H9 (cell line): ENCODE measurements at regions not wholly inside any gene's neighbourhood (a gene's known extent, or its start where the extent isn't known, plus 50 kb on each side); places are given as distances from the start of the nearest gene placed in this dataset.

ENCODE experiments used
- DNase-seq: peaks from one replicate; pipeline ENCODE4 v3.0.0-alpha.2; 2017
- H2AFZ ChIP-seq: one replicate; pipeline ENCODE4 v1.6.1; 2013; ENCODE audit warnings: mild to moderate bottlenecking, low read length, control low read depth, moderate library complexity
- H2AK5ac ChIP-seq: 2 replicates; pipeline ENCODE4 v1.6.1; 2013; ENCODE audit warnings: low read length, control low read depth, mixed read lengths; ENCODE audit not compliant: insufficient read length
- H2BK120ac ChIP-seq: one replicate; pipeline ENCODE4 v1.6.1; 2013; ENCODE audit warnings: low read depth, mild to moderate bottlenecking, low read length, control low read depth, inconsistent platforms; ENCODE audit not compliant: poor library complexity, severe bottlenecking
- H2BK12ac ChIP-seq: 2 replicates; pipeline ENCODE4 v1.6.1; 2013; ENCODE audit warnings: low read length, control low read depth, mixed read lengths, low read depth; ENCODE audit not compliant: insufficient read length
- H2BK15ac ChIP-seq: 2 replicates; pipeline ENCODE4 v1.6.1; 2013; ENCODE audit warnings: low read depth, low read length, control low read depth
- H2BK20ac ChIP-seq: one replicate; pipeline ENCODE4 v1.6.1; 2013; ENCODE audit warnings: low read depth, mild to moderate bottlenecking, low read length, control low read depth, inconsistent platforms; ENCODE audit not compliant: poor library complexity, severe bottlenecking
- H2BK5ac ChIP-seq: 2 replicates; pipeline ENCODE4 v1.6.1; 2013; ENCODE audit warnings: low read length, control low read depth, mixed read lengths; ENCODE audit not compliant: insufficient read length
- H3K14ac ChIP-seq: 2 replicates; pipeline ENCODE4 v1.6.1; 2013; ENCODE audit warnings: low read length, control low read depth; ENCODE audit not compliant: insufficient read depth
- H3K18ac ChIP-seq: 2 replicates; pipeline ENCODE4 v1.6.1; 2013; ENCODE audit warnings: low read depth, mild to moderate bottlenecking, mixed read lengths, low read length, control low read depth; ENCODE audit not compliant: insufficient read length
- H3K23ac ChIP-seq: 2 replicates; pipeline ENCODE4 v1.6.1; 2013; ENCODE audit warnings: low read length, control low read depth, mixed read lengths, low read depth; ENCODE audit not compliant: insufficient read length
- H3K23me2 ChIP-seq: 2 replicates; pipeline ENCODE4 v1.6.1; 2013; ENCODE audit warnings: low read depth, mild to moderate bottlenecking, mixed read lengths, low read length, control low read depth; ENCODE audit not compliant: insufficient read length, poor library complexity, severe bottlenecking
- H3K27ac ChIP-seq: 2 replicates; pipeline ENCODE4 v1.5.1; 2013; ENCODE audit warnings: low read length, control low read depth, mixed read lengths, low read depth; ENCODE audit not compliant: insufficient read length
- H3K27me3 ChIP-seq: 2 replicates; pipeline ENCODE4 v1.6.1; 2013; ENCODE audit warnings: low read length, control low read depth, inconsistent platforms; ENCODE audit not compliant: insufficient read depth
- H3K4ac ChIP-seq: 2 replicates; pipeline ENCODE4 v1.6.1; 2013; ENCODE audit warnings: low read depth, mild to moderate bottlenecking, control low read depth, inconsistent platforms, low read length, moderate library complexity
- H3K4me1 ChIP-seq: 2 replicates; pipeline ENCODE4 v1.6.1; 2013; ENCODE audit warnings: low read length, control low read depth, inconsistent platforms; ENCODE audit not compliant: insufficient read depth
- H3K4me2 ChIP-seq: 2 replicates; pipeline ENCODE4 v1.6.1; 2013; ENCODE audit warnings: low read length, control low read depth, mixed read lengths; ENCODE audit not compliant: insufficient read length, insufficient read depth
- H3K56ac ChIP-seq: 2 replicates; pipeline ENCODE4 v1.6.1; 2013; ENCODE audit warnings: low read depth, mild to moderate bottlenecking, mixed read lengths, low read length, control low read depth; ENCODE audit not compliant: insufficient read length
- H3K79me1 ChIP-seq: 2 replicates; pipeline ENCODE4 v1.6.1; 2013; ENCODE audit warnings: low read depth, mild to moderate bottlenecking, moderate library complexity, low read length, control low read depth, inconsistent platforms; ENCODE audit not compliant: insufficient read depth, poor library complexity, severe bottlenecking
- H3K79me2 ChIP-seq: 2 replicates; pipeline ENCODE4 v1.6.1; 2013; ENCODE audit warnings: low read length, control low read depth, inconsistent platforms; ENCODE audit not compliant: insufficient read depth
- H3K9ac ChIP-seq: 2 replicates; pipeline ENCODE4 v1.6.1; 2013; ENCODE audit warnings: low read length, control low read depth, mixed read lengths; ENCODE audit not compliant: insufficient read length; ENCODE audit errors: extremely low read depth
- H3K9me3 ChIP-seq: one replicate; pipeline ENCODE4 v1.6.1; 2013; ENCODE audit warnings: low read depth, low read length, inconsistent platforms; ENCODE audit not compliant: control insufficient read depth
- H3T11ph ChIP-seq: one replicate; pipeline ENCODE4 v1.6.1; 2013; ENCODE audit warnings: mild to moderate bottlenecking, low read length, control low read depth, inconsistent platforms
- H4K20me1 ChIP-seq: one replicate; pipeline ENCODE4 v1.6.1; 2013; ENCODE audit not compliant: control insufficient read depth, insufficient read length, insufficient read depth
- H4K5ac ChIP-seq: 2 replicates; pipeline ENCODE4 v1.6.1; 2013; ENCODE audit warnings: low read depth, mild to moderate bottlenecking, mixed read lengths, low read length, control low read depth; ENCODE audit not compliant: insufficient read length
- H4K8ac ChIP-seq: replicated peaks from 2 replicates; pipeline ENCODE4 v1.6.1; 2013; ENCODE audit warnings: low read length, control low read depth, mixed read lengths, low read depth; ENCODE audit not compliant: insufficient read length
- H4K91ac ChIP-seq: 2 replicates; pipeline ENCODE4 v1.6.1; 2013; ENCODE audit warnings: low read depth, mild to moderate bottlenecking, moderate library complexity, mixed read lengths, low read length, control low read depth; ENCODE audit not compliant: insufficient read length
- H3K27ac Mint-ChIP-seq, 3 experiments: 2 replicates in 2 of 3; 3 replicates in 1 of 3; pipeline ENCODE4 v1.8.0; 2020 to 2021; ENCODE audit warnings: mixed read lengths in 3 of 3, mild to moderate bottlenecking in 1 of 3, moderate library complexity in 1 of 3
- H3K27me3 Mint-ChIP-seq: 2 replicates; pipeline ENCODE4 v1.8.0; 2021; ENCODE audit warnings: low read depth, mild to moderate bottlenecking, moderate library complexity, mixed read lengths
- H3K36me3 Mint-ChIP-seq, 3 experiments: 2 replicates in 2 of 3; 3 replicates in 1 of 3; pipeline ENCODE4 v1.8.0; 2020 to 2021; ENCODE audit warnings: low read depth in 3 of 3, mixed read lengths in 3 of 3; ENCODE audit not compliant: insufficient read depth in 1 of 3
- H3K4me1 Mint-ChIP-seq, 2 experiments: 2 replicates each; pipeline ENCODE4 v1.8.0; 2020; ENCODE audit warnings: mixed read lengths in 2 of 2
- H3K4me3 Mint-ChIP-seq, 2 experiments: 2 replicates in 1 of 2; 3 replicates in 1 of 2; pipeline ENCODE4 v1.8.0; 2020 to 2021; ENCODE audit warnings: mild to moderate bottlenecking in 2 of 2, mixed read lengths in 2 of 2, moderate library complexity in 1 of 2
- H3K9me3 Mint-ChIP-seq, 2 experiments: 2 replicates in 1 of 2; 3 replicates in 1 of 2; pipeline ENCODE4 v1.8.0; 2020; ENCODE audit warnings: mild to moderate bottlenecking in 2 of 2, mixed read lengths in 2 of 2, moderate library complexity in 1 of 2
- WGBS: extraction: QIAGEN DNeasy Blood & Tissue Kit; methylation state at CpG from one replicate; pipeline ENCODE4 v1.1.7; 2013; ENCODE audit warnings: missing lambda C conversion rate, low lambda C conversion rate, mixed read lengths; ENCODE audit not compliant: insufficient read length; ENCODE audit errors: extremely low coverage; 5-methylcytosine and 5-hydroxymethylcytosine counted together
- TF ChIP-seq, protein P1 (sequence below): fragments of 200-600 bp; sonication (generic); conservative IDR thresholded peaks from 3 replicates; pipeline ENCODE4 v1.8.0; 2021; ENCODE audit warnings: antibody characterized with exemption, mild to moderate bottlenecking

DNA sequence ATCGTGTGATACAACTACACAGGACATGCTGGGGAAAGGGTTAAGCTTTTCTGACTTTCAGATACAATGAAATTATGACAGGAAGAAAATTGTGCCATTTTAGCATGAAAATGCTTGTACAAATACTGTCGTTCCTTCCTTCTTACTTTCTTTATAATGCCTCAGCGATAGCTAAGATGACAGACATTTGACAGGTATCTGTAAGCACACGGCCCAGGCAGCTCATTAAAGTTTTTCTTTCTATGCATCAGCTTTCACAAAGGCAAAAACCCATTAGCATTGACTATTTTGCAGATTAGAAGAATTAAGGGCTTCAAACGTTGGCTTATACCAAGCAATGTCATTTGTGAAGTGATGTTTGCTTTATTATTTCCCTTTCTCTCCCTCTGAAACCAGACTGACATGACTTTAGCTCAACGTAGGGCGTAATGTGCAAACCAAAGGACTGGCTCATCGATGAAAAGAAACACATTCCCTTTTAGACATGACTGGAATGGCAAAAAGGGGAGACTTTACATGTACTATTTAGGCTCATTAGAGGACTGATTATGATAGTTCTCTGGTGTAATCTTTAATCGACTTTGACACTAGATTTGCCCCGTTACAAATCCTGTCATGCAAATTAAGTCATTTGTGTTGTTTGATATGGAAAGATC lies 258.4 kb upstream of the SP8 start:
- Mint-ChIP-seq H3K9me3 (no peaks in the 10 kb centered on the region; a peak in 1 of 5 replicates), H3K27ac (no peak overlapping the region), H3K27me3 (no peaks in the 10 kb centered on the region), H3K4me3 (no peak overlapping the region), H3K4me1 (peaks cover 48 to 52% of the 10 kb centered on the region in 2 experiments), H3K36me3 (no peaks in the 10 kb centered on the region)
- H3K14ac ChIP-seq, result no peak overlapping the region
- peaks cover 5% of the 10 kb centered on the region; the same call in 1 of the 2 replicates for H3K4me1 ChIP-seq
- no peak overlapping the region for H3K9ac ChIP-seq
- H3K23me2 ChIP-seq, result no peaks in the 10 kb centered on the region
- no peak overlapping the region for H2AFZ ChIP-seq
- H4K5ac ChIP-seq, result no peak overlapping the region
- H3K79me1 ChIP-seq, result no peaks in the 10 kb centered on the region
- H3K56ac ChIP-seq, result no peak overlapping the region
- H2AK5ac ChIP-seq, result no peak overlapping the region
- no peak overlapping the region for H3K23ac ChIP-seq
- TF ChIP-seq, protein P1, sequence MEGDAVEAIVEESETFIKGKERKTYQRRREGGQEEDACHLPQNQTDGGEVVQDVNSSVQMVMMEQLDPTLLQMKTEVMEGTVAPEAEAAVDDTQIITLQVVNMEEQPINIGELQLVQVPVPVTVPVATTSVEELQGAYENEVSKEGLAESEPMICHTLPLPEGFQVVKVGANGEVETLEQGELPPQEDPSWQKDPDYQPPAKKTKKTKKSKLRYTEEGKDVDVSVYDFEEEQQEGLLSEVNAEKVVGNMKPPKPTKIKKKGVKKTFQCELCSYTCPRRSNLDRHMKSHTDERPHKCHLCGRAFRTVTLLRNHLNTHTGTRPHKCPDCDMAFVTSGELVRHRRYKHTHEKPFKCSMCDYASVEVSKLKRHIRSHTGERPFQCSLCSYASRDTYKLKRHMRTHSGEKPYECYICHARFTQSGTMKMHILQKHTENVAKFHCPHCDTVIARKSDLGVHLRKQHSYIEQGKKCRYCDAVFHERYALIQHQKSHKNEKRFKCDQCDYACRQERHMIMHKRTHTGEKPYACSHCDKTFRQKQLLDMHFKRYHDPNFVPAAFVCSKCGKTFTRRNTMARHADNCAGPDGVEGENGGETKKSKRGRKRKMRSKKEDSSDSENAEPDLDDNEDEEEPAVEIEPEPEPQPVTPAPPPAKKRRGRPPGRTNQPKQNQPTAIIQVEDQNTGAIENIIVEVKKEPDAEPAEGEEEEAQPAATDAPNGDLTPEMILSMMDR, result no peak
- no peak overlapping the region for H4K8ac ChIP-seq
- H3K4ac ChIP-seq, result no peak overlapping the region
- H2BK15ac ChIP-seq, result no peak overlapping the region
- H3K4me2 ChIP-seq, result no peak overlapping the region
- no peak overlapping the region for H3K18ac ChIP-seq
- H3K27ac ChIP-seq, result no peak overlapping the region
- no peaks in the 10 kb centered on the region for H4K20me1 ChIP-seq
- no CpG with 5 or more reads among the region's 10 CpGs for WGBS
- H3K27me3 ChIP-seq, result no peaks in the 10 kb centered on the region
- H4K91ac ChIP-seq, result no peak overlapping the region
- H2BK120ac ChIP-seq, result no peak overlapping the region
- H2BK5ac ChIP-seq, result no peak overlapping the region
- DNase-seq, result no peak
- no peak overlapping the region for H2BK12ac ChIP-seq
- H3K9me3 ChIP-seq, result no peaks in the 10 kb centered on the region
- no peaks in the 10 kb centered on the region for H3K79me2 ChIP-seq
- no peak overlapping the region for H2BK20ac ChIP-seq
- H3T11ph ChIP-seq, result no peak overlapping the region
